ENCODE measurements at regions not wholly inside any gene's neighbourhood (a gene's known extent, or its start where the extent isn't known, plus 50 kb on each side); places are given as distances from the start of the nearest gene placed in this dataset.

- Histone ChIP-seq H3K9ac (ENCODE audit: low read length) (no peak overlapping the region), H4K20me1 (ENCODE audit: insufficient read depth) (no peaks in the 10 kb centered on the region), H3K27me3 (ENCODE audit: insufficient read depth, low read length) (peaks cover 55% of the 10 kb centered on the region), H3K4me3 (replicated peaks in 1 of 2; ENCODE audit: low read depth in 1 of 2, low read length in 2 of 2) (no peak overlapping the region), H3K4me1 (ENCODE audit: control insufficient read depth in 1 of 2, insufficient read depth in 2 of 2, low read length in 2 of 2) (no peaks in the 10 kb centered on the region), H2AFZ (ENCODE audit: low read depth, low read length, poor library complexity, severe bottlenecking) (no peak overlapping the region), H3K27ac (ENCODE audit: low read depth, low read length) (no peak overlapping the region), H3K9me3 (ENCODE audit: control insufficient read depth in 1 of 2, insufficient read depth in 1 of 2, low read depth in 1 of 2, low read length in 2 of 2) (no peaks in the 10 kb centered on the region), H3K4me2 (ENCODE audit: low read length) (no peak overlapping the region), H3K36me3 (ENCODE audit: control insufficient read depth in 1 of 2, insufficient read depth in 2 of 2, low read length in 2 of 2) (no peaks in the 10 kb centered on the region), H3K79me2 (ENCODE audit: insufficient read depth, low read length) (no peaks in the 10 kb centered on the region), H3K9me2 (ENCODE audit: insufficient read depth) (no peaks in the 10 kb centered on the region)
- ChIA-PET POLR2A (no interaction called here), CTCF (no interaction called here), RAD21 (ENCODE audit: low non-redundant PET in 1 of 2, low total read pairs in 2 of 2, uncharacterized antibody in 2 of 2, unreplicated experiment in 2 of 2) (no interaction called here)
- TF ChIP-seq ATF3 (IDR thresholded peaks at IDR 0.05) (no peak), SP1 (IDR thresholded peaks at IDR 0.05; ENCODE audit: low read depth) (no peak), CTCF (IDR thresholded peaks at IDR 0.05 in 2 of 3, conservative IDR thresholded peaks at IDR 0.05 in 1 of 3; ENCODE audit: borderline replicate concordance in 1 of 3, insufficient read depth in 1 of 3, low read depth in 2 of 3, low read length in 2 of 3) (no peak), TCF7L2 (IDR thresholded peaks at IDR 0.05; ENCODE audit: borderline replicate concordance, extremely low read depth, insufficient read depth, insufficient read length) (no peak)
- intact Hi-C loops (cut with micrococcal nuclease) = no loop called here
- no peak for DNase-seq (ENCODE audit: low read depth, low spot score)
- ATAC-seq = no peak
- BruUV-seq (replicated peaks) = no TSS peak
Measured at GRCh38 chr9:120187758-120188157, 392.2 kb downstream of the CDK5RAP2 start.

- no peaks in the 10 kb centered on the region for H3K9me2 ChIP-seq (ENCODE audit: insufficient read depth)
- H3K4me3 ChIP-seq (replicated peaks in 1 of 2; ENCODE audit: low read depth in 1 of 2, low read length in 2 of 2) = no peak overlapping the region
- BruUV-seq (replicated peaks) = no TSS peak
- no peak overlapping the region for H3K27ac ChIP-seq (ENCODE audit: low read depth, low read length)
- no peaks in the 10 kb centered on the region for H3K36me3 ChIP-seq (ENCODE audit: control insufficient read depth in 1 of 2, insufficient read depth in 2 of 2, low read length in 2 of 2)
- ChIA-PET RAD21 (ENCODE audit: low non-redundant PET in 1 of 2, low total read pairs in 2 of 2, uncharacterized antibody in 2 of 2, unreplicated experiment in 2 of 2) (no interaction called here), CTCF (no interaction called here), POLR2A (no interaction called here)
- H3K79me2 ChIP-seq (ENCODE audit: insufficient read depth, low read length) = no peaks in the 10 kb centered on the region
- no peak for TF ChIP-seq SRF (IDR thresholded peaks at IDR 0.05; ENCODE audit: low read depth)
- TF ChIP-seq CTCF (IDR thresholded peaks at IDR 0.05 in 2 of 3, conservative IDR thresholded peaks at IDR 0.05 in 1 of 3; ENCODE audit: borderline replicate concordance in 1 of 3, insufficient read depth in 1 of 3, low read depth in 2 of 3, low read length in 2 of 3) = no peak
- TF ChIP-seq SP1 (IDR thresholded peaks at IDR 0.05; ENCODE audit: low read depth) = no peak
- TF ChIP-seq ZBTB33 (IDR thresholded peaks at IDR 0.05; ENCODE audit: extremely low read depth, insufficient replicate concordance, low read length) = no peak
- no peak for TF ChIP-seq CBX3 (IDR thresholded peaks at IDR 0.05; ENCODE audit: low read depth)
- no peak for TF ChIP-seq TCF7L2 (IDR thresholded peaks at IDR 0.05; ENCODE audit: borderline replicate concordance, extremely low read depth, insufficient read depth, insufficient read length)
- no peak for TF ChIP-seq MAX (IDR thresholded peaks at IDR 0.05)
- TF ChIP-seq ATF3 (IDR thresholded peaks at IDR 0.05) = no peak
- TF ChIP-seq EZH2 (IDR thresholded peaks at IDR 0.05) = no peak
- no peak overlapping the region for H3K4me2 ChIP-seq (ENCODE audit: low read length)
- H4K20me1 ChIP-seq (ENCODE audit: insufficient read depth) = no peaks in the 10 kb centered on the region
- no peak for ATAC-seq
- intact Hi-C loops (cut with micrococcal nuclease) = no loop called here
- H3K9me3 ChIP-seq (ENCODE audit: control insufficient read depth in 1 of 2, insufficient read depth in 1 of 2, low read depth in 1 of 2, low read length in 2 of 2) = no peaks in the 10 kb centered on the region
- H2AFZ ChIP-seq (ENCODE audit: low read depth, low read length, poor library complexity, severe bottlenecking) = no peak overlapping the region
- no peak for DNase-seq (ENCODE audit: low read depth, low spot score)
- H3K27me3 ChIP-seq (ENCODE audit: insufficient read depth, low read length) = peaks cover 45% of the 10 kb centered on the region
- no peaks in the 10 kb centered on the region for H3K4me1 ChIP-seq (ENCODE audit: control insufficient read depth in 1 of 2, insufficient read depth in 2 of 2, low read length in 2 of 2)
- H3K9ac ChIP-seq (ENCODE audit: low read length) = no peak overlapping the region
Measured at GRCh38 chr9:120186276-120186675, 393.7 kb downstream of the CDK5RAP2 start.

All from HCT116 (cell line).